Neural progenitor cell (in vitro differentiated cells): ENCODE measurements at regions not wholly inside any gene's neighbourhood (a gene's known extent, or its start where the extent isn't known, plus 50 kb on each side); places are given as distances from the start of the nearest gene placed in this dataset.

ENCODE experiments used
- DNase-seq: peaks from one replicate; pipeline ENCODE4 v3.0.0-alpha.2; 2016; ENCODE audit warnings: low spot score
- H2AFZ ChIP-seq: fragments of 200-600 bp; sonication (generic); replicated peaks from 2 replicates; pipeline ENCODE4 v1.6.1; 2016; ENCODE audit warnings: antibody characterized with exemption
- H3F3A ChIP-seq: fragments of 200-600 bp; sonication (generic); 2 replicates; pipeline ENCODE4 v1.6.1; 2016; ENCODE audit warnings: antibody characterized with exemption, low read depth
- H3K27ac ChIP-seq: fragments of 200-600 bp; sonication (generic); 2 replicates; pipeline ENCODE4 v1.5.1; 2016; ENCODE audit warnings: mild to moderate bottlenecking
- H3K27me3 ChIP-seq: fragments of 200-600 bp; sonication (generic); 2 replicates; pipeline ENCODE4 v1.6.1; 2016; ENCODE audit warnings: mild to moderate bottlenecking, moderate library complexity
- H3K36me3 ChIP-seq: fragments of 200-600 bp; sonication (generic); 2 replicates; pipeline ENCODE4 v1.5.1; 2016
- H3K4me1 ChIP-seq: fragments of 200-600 bp; sonication (generic); 2 replicates; pipeline ENCODE4 v1.6.1; 2016; ENCODE audit warnings: mixed run types
- H3K4me2 ChIP-seq: fragments of 200-600 bp; sonication (generic); 2 replicates; pipeline ENCODE4 v1.6.1; 2016
- H3K4me3 ChIP-seq: fragments of 200-600 bp; sonication (generic); 2 replicates; pipeline ENCODE4 v1.5.1; 2016
- H3K79me2 ChIP-seq: fragments of 200-600 bp; sonication (generic); 2 replicates; pipeline ENCODE4 v1.6.1; 2016; ENCODE audit warnings: low read depth
- H3K9ac ChIP-seq: fragments of 200-600 bp; sonication (generic); 2 replicates; pipeline ENCODE4 v1.6.1; 2016
- H3K9me3 ChIP-seq: fragments of 200-600 bp; sonication (generic); 2 replicates; pipeline ENCODE4 v1.5.1; 2016; ENCODE audit warnings: low read depth
- H4K20me1 ChIP-seq: fragments of 200-600 bp; sonication (generic); 2 replicates; pipeline ENCODE4 v1.6.1; 2016; ENCODE audit warnings: low read depth
- H3K27ac Mint-ChIP-seq: 3 replicates; pipeline ENCODE4 v1.8.0; 2021; ENCODE audit warnings: mixed read lengths
- H3K27me3 Mint-ChIP-seq: 2 replicates; pipeline ENCODE4 v1.8.0; 2022; ENCODE audit warnings: low read depth, mild to moderate bottlenecking, inconsistent platforms, moderate library complexity, mixed read lengths; ENCODE audit not compliant: insufficient read depth
- H3K36me3 Mint-ChIP-seq: 3 replicates; pipeline ENCODE4 v1.8.0; 2021; ENCODE audit warnings: mixed read lengths
- H3K4me1 Mint-ChIP-seq: 3 replicates; pipeline ENCODE4 v1.8.0; 2021; ENCODE audit warnings: mixed read lengths
- H3K4me3 Mint-ChIP-seq: 3 replicates; pipeline ENCODE4 v1.8.0; 2021; ENCODE audit warnings: mild to moderate bottlenecking, moderate library complexity, mixed read lengths
- H3K9me3 Mint-ChIP-seq: 3 replicates; pipeline ENCODE4 v1.8.0; 2020; ENCODE audit warnings: mixed read lengths
- EZH2 ChIP-seq: fragments of 200-600 bp; sonication (generic); IDR thresholded peaks from 2 replicates; pipeline ENCODE4 v1.6.1; 2017; ENCODE audit warnings: antibody characterized with exemption, mild to moderate bottlenecking, moderate library complexity
- EZH2phosphoT487 ChIP-seq: fragments of 200-600 bp; sonication (generic); IDR thresholded peaks from 2 replicates; pipeline ENCODE4 v1.6.1; 2017; ENCODE audit warnings: antibody characterized with exemption
- TF ChIP-seq, protein P1 (sequence below): fragments of 200-600 bp; sonication (generic); IDR thresholded peaks from 2 replicates; pipeline ENCODE4 v1.5.1; 2017; ENCODE audit warnings: antibody characterized with exemption, mild to moderate bottlenecking

DNA sequence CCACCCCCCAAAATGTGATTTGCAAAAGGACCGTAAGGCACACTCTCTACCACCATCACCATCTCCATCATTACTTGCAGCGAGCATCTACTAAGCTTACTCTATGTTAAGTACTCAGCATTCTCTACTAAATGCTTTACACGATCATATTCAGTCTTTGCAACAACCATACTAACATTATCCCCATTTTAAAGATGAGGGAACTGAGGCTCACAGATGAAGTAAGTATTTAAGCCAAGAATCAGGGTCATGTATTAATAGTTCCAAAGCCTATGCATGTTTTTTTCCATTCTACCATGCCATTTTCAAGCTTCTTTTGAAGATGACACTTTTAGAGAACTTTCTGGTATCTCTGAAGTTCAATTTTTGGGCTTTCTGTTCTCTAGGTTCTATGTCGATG is 121.7 kb upstream of the ANKRD55 start:
- no peak overlapping the region for H3K27ac ChIP-seq
- Mint-ChIP-seq H3K9me3 (no peaks in the 10 kb centered on the region), H3K27ac (no peak overlapping the region), H3K27me3 (no peaks in the 10 kb centered on the region), H3K4me3 (no peak overlapping the region), H3K4me1 (peaks cover 12% of the 10 kb centered on the region), H3K36me3 (no peaks in the 10 kb centered on the region)
- no peak overlapping the region for H3K4me3 ChIP-seq
- no peaks in the 10 kb centered on the region for H3K27me3 ChIP-seq
- H4K20me1 ChIP-seq, result no peaks in the 10 kb centered on the region
- no peaks in the 10 kb centered on the region for H3F3A ChIP-seq
- no peaks in the 10 kb centered on the region for H3K4me1 ChIP-seq
- H3K79me2 ChIP-seq, result no peaks in the 10 kb centered on the region
- no peak overlapping the region for H3K4me2 ChIP-seq
- no peaks in the 10 kb centered on the region for H3K9me3 ChIP-seq
- DNase-seq, result no peak
- no peak overlapping the region for H3K9ac ChIP-seq
- TF ChIP-seq, protein P1, sequence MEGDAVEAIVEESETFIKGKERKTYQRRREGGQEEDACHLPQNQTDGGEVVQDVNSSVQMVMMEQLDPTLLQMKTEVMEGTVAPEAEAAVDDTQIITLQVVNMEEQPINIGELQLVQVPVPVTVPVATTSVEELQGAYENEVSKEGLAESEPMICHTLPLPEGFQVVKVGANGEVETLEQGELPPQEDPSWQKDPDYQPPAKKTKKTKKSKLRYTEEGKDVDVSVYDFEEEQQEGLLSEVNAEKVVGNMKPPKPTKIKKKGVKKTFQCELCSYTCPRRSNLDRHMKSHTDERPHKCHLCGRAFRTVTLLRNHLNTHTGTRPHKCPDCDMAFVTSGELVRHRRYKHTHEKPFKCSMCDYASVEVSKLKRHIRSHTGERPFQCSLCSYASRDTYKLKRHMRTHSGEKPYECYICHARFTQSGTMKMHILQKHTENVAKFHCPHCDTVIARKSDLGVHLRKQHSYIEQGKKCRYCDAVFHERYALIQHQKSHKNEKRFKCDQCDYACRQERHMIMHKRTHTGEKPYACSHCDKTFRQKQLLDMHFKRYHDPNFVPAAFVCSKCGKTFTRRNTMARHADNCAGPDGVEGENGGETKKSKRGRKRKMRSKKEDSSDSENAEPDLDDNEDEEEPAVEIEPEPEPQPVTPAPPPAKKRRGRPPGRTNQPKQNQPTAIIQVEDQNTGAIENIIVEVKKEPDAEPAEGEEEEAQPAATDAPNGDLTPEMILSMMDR, result no peak
- TF ChIP-seq EZH2phosphoT487, result no peak
- H3K36me3 ChIP-seq, result no peaks in the 10 kb centered on the region
- H2AFZ ChIP-seq, result no peak overlapping the region

- H3K36me3 ChIP-seq, result no peaks in the 10 kb centered on the region
- Mint-ChIP-seq H3K27ac (no peak overlapping the region), H3K36me3 (no peaks in the 10 kb centered on the region), H3K4me3 (no peak overlapping the region), H3K4me1 (peaks cover 7% of the 10 kb centered on the region), H3K9me3 (no peaks in the 10 kb centered on the region), H3K27me3 (no peaks in the 10 kb centered on the region)
- DNase-seq, result no peak
- H4K20me1 ChIP-seq, result no peaks in the 10 kb centered on the region
- no peaks in the 10 kb centered on the region for H3K9me3 ChIP-seq
- H3K4me1 ChIP-seq, result no peaks in the 10 kb centered on the region
- no peak overlapping the region for H3K4me3 ChIP-seq
- TF ChIP-seq EZH2phosphoT487 (no peak), EZH2 (no peak)
- TF ChIP-seq, protein P1, result no peak
- H3K4me2 ChIP-seq, result no peak overlapping the region
- H3K79me2 ChIP-seq, result no peaks in the 10 kb centered on the region
- no peak overlapping the region for H3K9ac ChIP-seq
- H3K27ac ChIP-seq, result no peak overlapping the region
- H3F3A ChIP-seq, result no peaks in the 10 kb centered on the region
- H3K27me3 ChIP-seq, result no peaks in the 10 kb centered on the region
- H2AFZ ChIP-seq, result no peak overlapping the region
Observed at GRCh38 chr5:56352808-56353590, 119.9 kb upstream of the ANKRD55 start.

DNA sequence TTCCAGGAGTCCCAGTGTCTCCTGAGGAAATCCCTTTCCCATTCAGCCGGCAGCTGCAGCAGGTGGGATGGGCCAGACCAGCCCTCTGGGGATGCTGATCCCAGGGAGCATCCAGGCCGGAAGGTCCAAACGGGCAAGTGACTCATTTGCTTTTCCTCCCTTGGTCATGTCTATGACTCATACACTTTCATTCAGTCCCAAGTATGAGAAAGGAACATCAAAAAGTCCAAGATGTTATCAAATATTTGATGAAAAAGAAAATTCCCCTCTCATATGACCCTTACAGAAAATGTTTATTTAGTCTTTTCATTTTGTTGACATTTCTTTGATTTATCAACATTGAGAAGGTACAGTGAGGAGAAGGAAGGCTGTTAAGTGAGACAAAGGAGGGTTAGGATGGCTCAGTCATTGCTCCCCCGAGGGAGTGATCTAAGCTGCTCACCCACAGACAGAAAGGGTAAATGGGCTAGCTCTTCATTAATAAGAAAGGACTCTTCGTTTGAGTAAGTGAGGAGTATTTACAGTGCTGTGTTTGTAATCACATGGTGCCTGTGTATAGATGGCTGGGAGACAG is 117.6 kb upstream of the ANKRD55 start:
- Histone ChIP-seq H3K79me2 (no peaks in the 10 kb centered on the region), H3F3A (no peaks in the 10 kb centered on the region), H4K20me1 (no peaks in the 10 kb centered on the region), H3K36me3 (no peaks in the 10 kb centered on the region), H3K4me1 (no peaks in the 10 kb centered on the region), H3K27ac (no peak overlapping the region), H3K9ac (no peak overlapping the region), H2AFZ (no peak overlapping the region), H3K4me2 (no peak overlapping the region), H3K9me3 (no peaks in the 10 kb centered on the region), H3K4me3 (no peak overlapping the region), H3K27me3 (no peaks in the 10 kb centered on the region)
- H3K27me3 Mint-ChIP-seq, result no peaks in the 10 kb centered on the region
- H3K4me1 Mint-ChIP-seq, result peaks cover 5% of the 10 kb centered on the region
- TF ChIP-seq, protein P1, result no peak
- no peak for TF ChIP-seq EZH2phosphoT487
- TF ChIP-seq EZH2, result no peak
- H3K9me3 Mint-ChIP-seq, result no peaks in the 10 kb centered on the region
- H3K4me3 Mint-ChIP-seq, result no peak overlapping the region
- H3K36me3 Mint-ChIP-seq, result no peaks in the 10 kb centered on the region
- no peak for DNase-seq
- H3K27ac Mint-ChIP-seq, result no peak overlapping the region
